ENCODE measurements at regions not wholly inside any gene's neighbourhood (a gene's known extent, or its start where the extent isn't known, plus 50 kb on each side); places are given as distances from the start of the nearest gene placed in this dataset.
"Not testable (repeated sequence)": the region's sequence is repeated elsewhere in the genome, so short reads cannot be mapped to it uniquely, and the experiment has no call there.

DNA sequence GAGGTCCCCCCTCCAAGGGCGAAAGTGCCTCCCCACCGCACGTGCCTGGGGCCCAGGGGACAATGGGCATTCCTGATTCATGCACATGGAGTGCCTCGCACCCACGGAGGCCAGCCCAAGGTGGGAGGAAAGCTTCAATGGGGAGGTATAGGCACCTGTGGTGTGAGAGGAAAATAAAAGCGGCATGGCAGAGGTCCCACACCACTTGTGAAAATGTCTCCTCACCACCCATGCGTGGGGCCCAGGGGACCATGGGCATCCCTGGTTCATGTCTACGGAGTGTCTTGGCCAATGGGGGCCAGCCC is 384.7 kb downstream of the ALG10 start:
- no peak for DNase-seq (ENCODE audit: low spot score)

DNA sequence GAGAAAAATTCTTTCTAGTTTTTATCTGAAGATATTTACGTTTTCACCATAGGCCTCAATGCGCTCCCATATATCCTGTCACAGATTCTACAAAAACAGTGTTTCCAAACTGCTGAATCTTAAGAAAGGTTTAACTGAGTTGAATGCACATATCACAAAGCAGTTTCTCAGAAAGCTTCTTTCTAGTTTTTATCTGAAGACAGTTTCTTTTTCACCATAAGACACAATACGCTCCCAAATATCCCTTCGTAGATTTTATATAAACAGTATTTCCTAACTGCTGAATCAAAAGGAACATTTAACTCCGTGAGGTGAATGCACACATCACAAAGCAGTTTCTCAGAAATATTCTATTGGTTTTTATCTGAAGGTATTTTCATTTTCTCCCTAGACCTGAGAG is 385.5 kb downstream of the ALG10 start:
- no peak for DNase-seq (ENCODE audit: low spot score)

DNA sequence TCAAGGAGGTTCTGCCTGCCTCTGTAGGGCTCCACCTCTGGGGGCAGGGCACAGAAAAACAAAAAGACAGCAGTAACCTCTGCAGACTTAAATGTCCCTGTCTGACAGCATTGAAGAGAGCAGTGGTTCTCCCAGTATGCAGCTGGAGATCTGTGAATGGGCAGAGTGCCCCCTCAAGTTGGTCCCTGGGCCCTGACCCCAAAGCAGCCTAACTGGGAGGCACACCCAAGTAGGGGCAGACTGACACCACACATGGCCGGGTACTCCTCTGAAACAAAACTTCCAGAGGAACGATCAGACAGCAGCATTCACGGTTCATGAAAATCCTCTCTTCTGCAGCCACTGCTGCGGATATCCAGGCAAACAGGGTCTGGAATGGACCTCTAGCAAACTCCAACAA is 409.2 kb downstream of the ALG10 start:
- DNase-seq (ENCODE audit: low spot score), result not testable (repeated sequence)
